DND-41 (cell line): ENCODE measurements at regions not wholly inside any gene's neighbourhood (a gene's known extent, or its start where the extent isn't known, plus 50 kb on each side); places are given as distances from the start of the nearest gene placed in this dataset.

Experiments used
- ATAC-seq: fragments of 200-7000 bp; cut with Tn5 transposase; 3 replicates; pipeline ENCODE4 v1.9.1; 2021; ENCODE audit warnings: low read depth; ENCODE audit not compliant: insufficient read depth
- DNase-seq: peaks from one replicate; pipeline ENCODE4 v3.0.0-alpha.2; 2020
- H2AFZ ChIP-seq: 2 replicates; pipeline ENCODE4 v1.6.0; 2012; ENCODE audit warnings: low read depth, low read length
- H3K27ac ChIP-seq: 2 replicates; pipeline ENCODE4 v1.5.1; 2012; ENCODE audit warnings: low read length, inconsistent platforms
- H3K27me3 ChIP-seq: fragments of 200-600 bp; sonication (generic); 2 replicates; pipeline ENCODE4 v1.6.0; 2012; ENCODE audit warnings: low read length, mild to moderate bottlenecking, inconsistent platforms; ENCODE audit not compliant: insufficient read depth, poor library complexity
- H3K36me3 ChIP-seq: 2 replicates; pipeline ENCODE4 v1.5.1; 2012; ENCODE audit warnings: low read length, inconsistent platforms; ENCODE audit not compliant: insufficient read depth
- H3K4me1 ChIP-seq: 2 replicates; pipeline ENCODE4 v1.5.1; 2012; ENCODE audit warnings: mild to moderate bottlenecking, low read length; ENCODE audit not compliant: insufficient read depth
- H3K4me2 ChIP-seq: 2 replicates; pipeline ENCODE4 v1.6.0; 2012; ENCODE audit warnings: mild to moderate bottlenecking, moderate library complexity, low read length, inconsistent platforms; ENCODE audit not compliant: insufficient read depth
- H3K4me3 ChIP-seq, 2 experiments: fragments of 200-600 bp in 1 of 2; shearing (Covaris generic) in 1 of 2; 2 replicates each; pipeline ENCODE4 v1.5.1; 2012 to 2016; ENCODE audit warnings: inconsistent platforms in 2 of 2, low read length in 2 of 2, mild to moderate bottlenecking in 2 of 2, low read depth in 1 of 2, moderate library complexity in 1 of 2
- H3K79me2 ChIP-seq: 2 replicates; pipeline ENCODE4 v1.6.0; 2012; ENCODE audit warnings: low read length, inconsistent platforms; ENCODE audit not compliant: insufficient read depth
- H3K9ac ChIP-seq: 2 replicates; pipeline ENCODE4 v1.6.0; 2012; ENCODE audit warnings: low read depth, mild to moderate bottlenecking, inconsistent platforms, low read length, moderate library complexity
- H3K9me3 ChIP-seq: 2 replicates; pipeline ENCODE4 v1.5.1; 2012; ENCODE audit warnings: low read length, moderate library complexity, mild to moderate bottlenecking, inconsistent platforms; ENCODE audit not compliant: insufficient read depth, severe bottlenecking
- H4K20me1 ChIP-seq: 2 replicates; pipeline ENCODE4 v1.6.0; 2012; ENCODE audit warnings: low read length; ENCODE audit not compliant: insufficient read depth
- CTCF ChIP-seq: IDR thresholded peaks from 2 replicates; pipeline ENCODE4 v1.5.1; 2012; ENCODE audit warnings: borderline replicate concordance, low read length, moderate library complexity, mild to moderate bottlenecking; ENCODE audit not compliant: poor library complexity, severe bottlenecking; ENCODE audit errors: extremely low read depth
- EZH2 ChIP-seq: IDR thresholded peaks from 3 replicates; pipeline ENCODE4 v1.6.1; 2012; ENCODE audit warnings: borderline replicate concordance, low read depth, mild to moderate bottlenecking, moderate library complexity, low read length, inconsistent platforms; ENCODE audit not compliant: severe bottlenecking

- Histone ChIP-seq H3K9me3 (no peaks in the 10 kb centered on the region), H3K4me3 (no peak overlapping the region), H3K4me2 (no peak overlapping the region), H3K9ac (no peak overlapping the region), H2AFZ (no peak overlapping the region), H3K36me3 (no peaks in the 10 kb centered on the region), H3K4me1 (no peaks in the 10 kb centered on the region), H3K27ac (no peak overlapping the region), H3K27me3 (no peaks in the 10 kb centered on the region), H3K79me2 (no peaks in the 10 kb centered on the region), H4K20me1 (no peaks in the 10 kb centered on the region)
- DNase-seq, result no peak
- TF ChIP-seq EZH2, result no peak
- no peak for TF ChIP-seq CTCF
- ATAC-seq, result no peak
Observed at GRCh38 chr5:25099538-25099937, 454.8 kb upstream of the CDH10 start.

GRCh38 chr5:25095261-25095660 is 450.5 kb upstream of the CDH10 start:
- no peaks in the 10 kb centered on the region for H3K79me2 ChIP-seq
- H3K4me3 ChIP-seq, result no peak overlapping the region
- no peaks in the 10 kb centered on the region for H3K9me3 ChIP-seq
- no peak overlapping the region for H3K9ac ChIP-seq
- no peak overlapping the region for H2AFZ ChIP-seq
- ATAC-seq, result peak; percentile 82
- H3K27ac ChIP-seq, result no peak overlapping the region
- no peaks in the 10 kb centered on the region for H3K36me3 ChIP-seq
- TF ChIP-seq EZH2 (no peak), CTCF (no peak)
- no peaks in the 10 kb centered on the region for H3K4me1 ChIP-seq
- DNase-seq, result peak; percentile 13
- no peaks in the 10 kb centered on the region for H3K27me3 ChIP-seq
- no peaks in the 10 kb centered on the region for H4K20me1 ChIP-seq
- no peak overlapping the region for H3K4me2 ChIP-seq

GRCh38 chr5:25094219-25094618 is 449.4 kb upstream of the CDH10 start:
- no peak for ATAC-seq
- Histone ChIP-seq H3K79me2 (no peaks in the 10 kb centered on the region), H3K36me3 (no peaks in the 10 kb centered on the region), H4K20me1 (no peaks in the 10 kb centered on the region), H3K27ac (no peak overlapping the region), H3K4me2 (no peak overlapping the region), H3K9ac (no peak overlapping the region), H3K4me1 (no peaks in the 10 kb centered on the region), H3K27me3 (no peaks in the 10 kb centered on the region), H3K9me3 (no peaks in the 10 kb centered on the region), H3K4me3 (no peak overlapping the region), H2AFZ (no peak overlapping the region)
- TF ChIP-seq CTCF (no peak), EZH2 (no peak)
- DNase-seq, result no peak

- Histone ChIP-seq H3K4me3 (no peak overlapping the region), H3K36me3 (no peaks in the 10 kb centered on the region), H3K27me3 (no peaks in the 10 kb centered on the region), H3K9ac (no peak overlapping the region), H3K9me3 (no peaks in the 10 kb centered on the region), H3K79me2 (no peaks in the 10 kb centered on the region), H2AFZ (no peak overlapping the region), H3K4me1 (no peaks in the 10 kb centered on the region), H4K20me1 (no peaks in the 10 kb centered on the region), H3K27ac (no peak overlapping the region), H3K4me2 (no peak overlapping the region)
- TF ChIP-seq CTCF, result no peak
- TF ChIP-seq EZH2, result no peak
- DNase-seq (no peak), ATAC-seq (no peak)
Observed at GRCh38 chr5:25091921-25092320, 447.1 kb upstream of the CDH10 start.
